ENCODE measurements at regions not wholly inside any gene's neighbourhood (a gene's known extent, or its start where the extent isn't known, plus 50 kb on each side); places are given as distances from the start of the nearest gene placed in this dataset.
"Not testable (repeated sequence)": the region's sequence is repeated elsewhere in the genome, so short reads cannot be mapped to it uniquely, and the experiment has no call there.

- DNase-seq (no peak), ATAC-seq (no peak)
- H3K4me1 ChIP-seq = no peaks in the 10 kb centered on the region
- intact Hi-C loops (cut with DNase I) = no loop called here
- no peaks in the 10 kb centered on the region for H3K27me3 ChIP-seq
- H3K4me3 ChIP-seq = no peak overlapping the region
- TF ChIP-seq CTCF (IDR thresholded peaks at IDR 0.05) = no peak
- H3K27ac ChIP-seq = no peak overlapping the region
- 63 to 65% methylated on average over 1 of the region's 1 CpG for WGBS, 2 donors
- H3K36me3 ChIP-seq (replicated peaks in 1 of 2; ENCODE audit: insufficient read depth in 1 of 2, low read depth in 2 of 2) = no peaks in the 10 kb centered on the region
- no peaks in the 10 kb centered on the region for H3K9me3 ChIP-seq
These were observed 314.0 kb upstream of the FAM98A start for GRCh38 chr2:33913071-33913616.

GRCh38 chr2:33911327-33911726, 312.2 kb upstream of the FAM98A start:
- WGBS, 2 donors = 24 to 52% methylated on average over 2 of the region's 2 CpGs
- no peak for ATAC-seq

GRCh38 chr2:33909945-33910695, 311.0 kb upstream of the FAM98A start:
- H3K27ac ChIP-seq = no peak overlapping the region
- 57 to 61% methylated on average over 8 of the region's 8 CpGs for WGBS, 2 donors
- no peaks in the 10 kb centered on the region for H3K27me3 ChIP-seq
- intact Hi-C loops (cut with DNase I) = no loop called here
- DNase-seq (no peak), ATAC-seq (no peak)
- no peak for TF ChIP-seq POLR2A (IDR thresholded peaks at IDR 0.05)
- TF ChIP-seq CTCF (IDR thresholded peaks at IDR 0.05) = no peak
- no peaks in the 10 kb centered on the region for H3K4me1 ChIP-seq
- H3K9me3 ChIP-seq = no peaks in the 10 kb centered on the region
- H3K36me3 ChIP-seq (replicated peaks in 1 of 2; ENCODE audit: insufficient read depth in 1 of 2, low read depth in 2 of 2) = no peaks in the 10 kb centered on the region
- no peak overlapping the region for H3K4me3 ChIP-seq

More at GRCh38 chr2:33911327-33911726, 312.2 kb upstream of the FAM98A start:
- Histone ChIP-seq H3K4me3 (no peak overlapping the region), H3K4me1 (no peaks in the 10 kb centered on the region), H3K27me3 (no peaks in the 10 kb centered on the region), H3K9me3 (no peaks in the 10 kb centered on the region), H3K36me3 (replicated peaks in 1 of 2; ENCODE audit: insufficient read depth in 1 of 2, low read depth in 2 of 2) (no peaks in the 10 kb centered on the region), H3K27ac (no peak overlapping the region)
- intact Hi-C loops (cut with DNase I) = no loop called here
- no peak for DNase-seq
- TF ChIP-seq CTCF (IDR thresholded peaks at IDR 0.05) (no peak), POLR2A (IDR thresholded peaks at IDR 0.05) (no peak)

- Histone ChIP-seq H3K36me3 (replicated peaks in 1 of 2; ENCODE audit: insufficient read depth in 1 of 2, low read depth in 2 of 2) (no peaks in the 10 kb centered on the region), H3K4me1 (no peaks in the 10 kb centered on the region), H3K4me3 (no peak overlapping the region), H3K9me3 (no peaks in the 10 kb centered on the region), H3K27me3 (no peaks in the 10 kb centered on the region), H3K27ac (no peak overlapping the region)
- TF ChIP-seq CTCF (IDR thresholded peaks at IDR 0.05) = no peak
- TF ChIP-seq POLR2A (IDR thresholded peaks at IDR 0.05) = no peak
- 62 to 65% methylated on average over 2 of the region's 2 CpGs for WGBS, 2 donors
- intact Hi-C loops (cut with DNase I) = no loop called here
- no peak for ATAC-seq
- DNase-seq = no peak
These were observed 308.8 kb upstream of the FAM98A start for GRCh38 chr2:33907866-33908265.

- H3K9me3 ChIP-seq; H3K4me1 ChIP-seq; H3K36me3 ChIP-seq (replicated peaks in 1 of 2; ENCODE audit: insufficient read depth in 1 of 2, low read depth in 2 of 2); intact Hi-C loops (cut with DNase I); H3K27ac ChIP-seq; ATAC-seq; DNase-seq; H3K27me3 ChIP-seq; H3K4me3 ChIP-seq: not testable (repeated sequence)
- 80 to 94% methylated on average over 1 of the region's 1 CpG for whole genome bisulfite sequencing, 2 donors
These were observed 307.0 kb upstream of the FAM98A start for GRCh38 chr2:33906129-33906528.
